HUES6 (cell line): ENCODE measurements at regions not wholly inside any gene's neighbourhood (a gene's known extent, or its start where the extent isn't known, plus 50 kb on each side); places are given as distances from the start of the nearest gene placed in this dataset.
"Not testable (repeated sequence)": the region's sequence is repeated elsewhere in the genome, so short reads cannot be mapped to it uniquely, and the experiment has no call there.

Experiments
- H3K27ac ChIP-seq: 2 replicates; pipeline ENCODE4 v1.7.0; 2013; ENCODE audit warnings: low read depth, mild to moderate bottlenecking, low read length, inconsistent platforms
- H3K27me3 ChIP-seq: 2 replicates; pipeline ENCODE4 v1.6.1; 2013; ENCODE audit warnings: low read length; ENCODE audit not compliant: control insufficient read depth, insufficient read depth
- H3K36me3 ChIP-seq: 2 replicates; pipeline ENCODE4 v1.6.1; 2013; ENCODE audit warnings: low read length; ENCODE audit not compliant: control insufficient read depth, insufficient read depth
- H3K4me1 ChIP-seq: 2 replicates; pipeline ENCODE4 v1.6.1; 2013; ENCODE audit warnings: low read length; ENCODE audit not compliant: control insufficient read depth, insufficient read depth
- H3K4me3 ChIP-seq: 2 replicates; pipeline ENCODE4 v1.5.1; 2013; ENCODE audit warnings: low read depth, low read length
- H3K9ac ChIP-seq: one replicate; pipeline ENCODE4 v1.6.1; 2013; ENCODE audit warnings: mild to moderate bottlenecking, low read length
- H3K9me3 ChIP-seq: 2 replicates; pipeline ENCODE4 v1.6.1; 2013; ENCODE audit warnings: low read depth, low read length; ENCODE audit not compliant: control insufficient read depth, insufficient read depth

DNA sequence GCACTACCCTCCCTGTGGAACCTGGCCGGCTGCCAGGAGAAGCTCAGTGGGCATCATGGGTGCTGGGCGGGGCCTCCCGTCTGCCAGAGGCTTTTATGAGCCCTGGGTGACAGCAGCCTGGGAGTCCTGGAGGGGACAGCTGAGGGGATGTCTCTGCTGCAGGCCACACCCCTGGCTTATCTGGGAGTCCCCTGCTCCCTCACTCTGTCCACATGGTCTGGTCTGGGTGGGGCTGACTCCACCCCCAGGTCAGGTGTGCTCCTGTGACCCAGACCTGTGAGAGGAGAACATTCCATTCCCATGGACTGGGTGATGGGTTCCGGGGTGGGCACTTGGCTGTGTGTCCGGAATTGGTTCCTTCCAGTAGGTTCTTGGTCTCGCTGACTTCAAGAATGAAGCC is 369.3 kb upstream of the SFSWAP start:
- not testable (repeated sequence) for H3K9me3 ChIP-seq, H3K4me3 ChIP-seq, H3K9ac ChIP-seq, H3K27me3 ChIP-seq, H3K27ac ChIP-seq, H3K4me1 ChIP-seq, H3K36me3 ChIP-seq

DNA sequence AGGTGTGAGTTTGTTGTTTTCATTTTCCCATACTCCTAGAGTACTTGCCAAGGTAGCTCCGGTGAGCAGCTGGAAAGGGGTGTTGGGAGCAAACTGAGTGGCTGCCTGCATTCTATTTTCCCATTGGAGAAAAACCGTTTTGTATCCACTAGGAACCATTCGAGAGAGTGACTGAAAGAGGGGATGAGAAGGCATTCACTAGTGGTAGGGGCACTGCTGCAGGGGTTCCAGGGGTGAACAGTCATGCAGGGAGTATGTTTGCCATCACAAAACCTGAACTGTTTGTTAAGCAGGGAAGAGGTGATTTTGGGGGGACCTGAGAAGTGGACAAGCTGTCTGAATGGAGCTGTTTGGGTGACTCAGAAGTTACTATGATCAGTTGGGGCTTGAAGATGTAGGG is 367.5 kb upstream of the SFSWAP start:
- not testable (repeated sequence) for H3K9ac ChIP-seq, H3K36me3 ChIP-seq, H3K27me3 ChIP-seq, H3K9me3 ChIP-seq, H3K4me3 ChIP-seq, H3K27ac ChIP-seq
- H3K4me1 ChIP-seq, result peaks cover 16% of the 10 kb centered on the region

DNA sequence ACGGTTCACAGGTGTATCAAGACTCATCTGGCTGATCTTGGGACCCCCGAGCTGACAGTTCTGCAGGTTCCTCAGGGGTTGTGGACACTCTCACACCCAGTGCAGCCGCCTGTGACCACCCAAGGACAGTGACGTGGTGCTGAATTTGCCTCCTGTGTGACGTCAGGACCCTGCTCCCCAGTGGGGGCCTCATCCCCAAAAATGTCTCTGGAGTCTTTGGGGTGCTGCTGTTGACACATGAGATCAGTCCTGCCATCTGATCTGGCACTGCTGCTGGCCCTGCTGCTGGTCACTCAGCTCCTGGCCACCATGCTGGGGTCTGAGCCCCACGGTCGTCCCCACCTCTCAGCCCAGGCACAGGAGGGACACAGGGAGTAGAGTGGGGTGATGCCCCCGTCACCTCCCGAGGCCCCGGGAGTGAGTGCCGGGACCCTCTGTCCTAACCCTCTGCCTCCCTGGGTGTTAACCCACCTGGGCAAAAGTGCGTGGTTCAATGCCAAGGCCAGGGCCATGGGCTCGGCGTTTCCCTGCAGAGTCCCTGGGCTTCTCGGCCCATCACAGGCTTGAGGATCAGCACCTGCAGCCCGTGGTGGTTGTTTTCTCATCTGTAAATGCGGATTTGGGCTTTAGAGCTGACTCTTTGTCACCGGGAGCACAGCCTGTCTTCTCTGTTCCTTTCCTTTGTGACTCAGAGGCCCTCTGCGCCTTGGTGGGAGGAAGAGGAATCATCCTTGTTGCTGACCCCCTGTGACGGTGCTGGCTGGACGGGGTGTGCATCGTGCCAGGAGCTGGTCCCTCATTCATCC is 366.0 kb upstream of the SFSWAP start:
- not testable (repeated sequence) for H3K9me3 ChIP-seq, H3K27ac ChIP-seq, H3K27me3 ChIP-seq, H3K4me3 ChIP-seq, H3K9ac ChIP-seq, H3K36me3 ChIP-seq
- peaks cover 19% of the 10 kb centered on the region for H3K4me1 ChIP-seq

DNA sequence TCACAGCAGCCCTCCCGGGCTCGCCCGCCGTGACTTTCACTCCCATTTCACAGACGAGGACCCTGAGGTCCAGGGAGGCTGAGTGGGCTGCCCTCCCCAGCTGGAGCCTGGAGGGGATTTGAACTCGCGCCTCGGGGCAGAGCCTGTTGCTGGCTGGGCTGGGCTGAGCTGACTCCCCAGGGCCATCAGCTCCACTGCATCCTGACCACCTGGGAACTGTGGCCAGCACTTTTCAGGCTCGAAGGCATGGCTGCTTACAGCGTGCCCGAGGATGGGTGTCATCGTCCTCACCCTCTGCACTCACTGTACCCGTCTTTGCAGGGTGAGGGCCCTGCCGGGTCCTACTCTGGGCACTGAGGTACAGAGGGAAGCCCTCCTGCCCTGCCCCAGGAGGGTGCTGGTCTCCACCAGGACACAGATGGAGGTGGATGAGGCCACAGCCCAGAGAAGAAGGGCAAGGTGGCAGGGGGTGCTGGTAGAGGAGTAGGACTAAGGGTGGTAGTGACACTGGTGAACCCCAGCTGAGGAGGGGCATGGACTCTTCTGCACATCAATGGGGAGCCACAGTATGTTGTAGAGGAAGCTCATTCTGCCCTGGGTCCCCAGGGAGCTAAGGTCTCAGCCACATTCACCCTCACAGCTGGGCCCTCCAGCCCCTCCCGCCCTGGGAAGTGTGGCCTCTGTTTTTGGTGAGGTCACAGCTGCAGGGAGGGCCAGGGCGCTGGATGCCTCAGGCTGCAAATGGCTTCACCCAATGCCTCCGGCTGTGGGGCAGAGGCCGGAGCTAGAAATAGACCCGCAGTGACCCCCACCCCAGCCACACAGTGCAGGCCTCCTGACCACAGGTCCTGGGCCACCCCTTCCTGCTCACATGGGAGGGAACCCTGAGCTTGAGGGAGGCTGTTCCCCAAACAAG is 365.1 kb upstream of the SFSWAP start:
- Histone ChIP-seq H3K4me1 (peaks cover 19% of the 10 kb centered on the region), H3K4me3 (no peak overlapping the region), H3K27ac (no peak overlapping the region), H3K27me3 (no peaks in the 10 kb centered on the region), H3K9ac (no peak overlapping the region), H3K9me3 (no peaks in the 10 kb centered on the region), H3K36me3 (no peaks in the 10 kb centered on the region)

DNA sequence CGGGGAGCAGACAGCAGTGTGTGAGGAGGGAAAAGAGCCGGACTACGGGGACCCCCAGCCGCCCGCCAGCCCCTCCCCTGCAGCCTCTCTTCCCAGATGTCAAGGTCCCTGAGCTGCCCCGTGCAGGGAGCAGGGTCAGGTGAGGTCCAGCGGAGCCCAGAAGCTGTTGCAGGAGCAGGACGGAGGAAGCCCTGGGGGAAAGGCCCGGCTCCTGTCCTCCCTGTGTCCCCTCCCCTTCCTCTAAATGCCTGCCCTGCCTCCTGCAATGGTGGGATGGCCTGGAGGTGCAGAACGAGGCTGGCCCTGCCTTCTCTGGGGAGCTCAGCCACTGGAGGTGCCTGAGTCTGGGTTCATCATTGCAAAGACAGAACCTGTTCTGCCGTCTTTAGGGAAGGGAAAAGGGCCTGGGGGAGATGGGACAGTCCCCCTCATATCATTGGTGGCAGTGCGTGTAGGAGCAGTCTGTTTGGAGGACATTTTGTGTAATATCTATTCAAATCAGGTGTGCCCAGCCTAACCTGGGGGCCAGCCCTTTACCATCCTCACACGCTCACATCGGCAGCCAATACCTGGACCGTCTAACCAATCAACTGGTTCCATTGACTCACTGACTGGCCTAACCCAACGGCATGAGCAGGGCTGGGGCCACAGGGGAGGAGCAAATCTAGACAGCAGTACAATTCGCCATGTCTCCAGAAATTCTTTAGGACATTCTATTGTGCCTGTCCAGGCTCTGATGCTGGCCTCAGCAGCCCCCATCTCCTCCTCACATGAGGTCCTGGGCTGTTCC is 364.1 kb upstream of the SFSWAP start:
- Histone ChIP-seq H3K36me3 (no peaks in the 10 kb centered on the region), H3K4me3 (no peak overlapping the region), H3K9ac (no peak overlapping the region), H3K9me3 (no peaks in the 10 kb centered on the region), H3K4me1 (peaks cover 19% of the 10 kb centered on the region), H3K27me3 (no peaks in the 10 kb centered on the region), H3K27ac (no peak overlapping the region)

DNA sequence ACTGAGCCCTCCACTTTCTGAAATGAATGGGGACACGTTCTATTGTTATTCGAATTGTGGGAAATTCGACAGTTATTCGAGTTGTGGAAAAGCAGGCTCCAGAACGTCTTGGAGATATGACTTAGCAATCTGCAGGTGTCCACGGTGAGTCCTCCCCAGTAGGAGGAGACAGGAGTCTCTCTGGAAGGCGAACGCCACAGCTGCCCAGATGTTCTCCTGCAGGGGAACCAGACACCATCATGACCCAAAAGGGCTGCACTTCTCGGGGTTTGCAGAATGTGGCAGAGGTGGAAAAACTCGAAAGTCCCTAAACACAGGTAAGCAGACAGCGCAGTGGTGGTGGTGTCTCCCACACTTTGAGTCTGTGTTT is 363.6 kb upstream of the SFSWAP start:
- no peak overlapping the region for H3K4me3 ChIP-seq
- no peaks in the 10 kb centered on the region for H3K36me3 ChIP-seq
- H3K27ac ChIP-seq, result no peak overlapping the region
- peaks cover 19% of the 10 kb centered on the region for H3K4me1 ChIP-seq
- no peaks in the 10 kb centered on the region for H3K27me3 ChIP-seq
- H3K9ac ChIP-seq, result no peak overlapping the region
- no peaks in the 10 kb centered on the region for H3K9me3 ChIP-seq

DNA sequence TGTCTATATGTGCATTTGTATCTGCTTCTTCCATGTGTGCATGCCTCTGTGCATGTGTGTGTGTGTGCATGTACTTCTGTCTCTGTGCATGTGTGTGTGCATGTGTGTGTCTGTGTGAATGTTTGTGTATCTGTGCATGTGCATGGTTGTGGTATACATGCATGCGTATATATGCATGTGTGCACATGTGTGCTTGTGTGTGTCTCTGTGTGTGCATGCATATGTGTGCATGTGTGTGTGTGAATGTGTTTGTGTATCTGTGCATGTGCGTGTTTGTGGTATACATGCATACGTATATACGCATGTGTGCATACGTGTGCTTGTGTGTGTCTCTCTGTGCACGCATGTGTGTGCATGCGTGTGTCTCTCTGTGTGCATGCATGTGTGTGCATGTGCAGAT is 363.2 kb upstream of the SFSWAP start:
- Histone ChIP-seq H3K4me1 (peaks cover 19% of the 10 kb centered on the region), H3K36me3 (no peaks in the 10 kb centered on the region), H3K4me3 (no peak overlapping the region), H3K9ac (no peak overlapping the region), H3K27me3 (no peaks in the 10 kb centered on the region), H3K27ac (no peak overlapping the region), H3K9me3 (no peaks in the 10 kb centered on the region)

DNA sequence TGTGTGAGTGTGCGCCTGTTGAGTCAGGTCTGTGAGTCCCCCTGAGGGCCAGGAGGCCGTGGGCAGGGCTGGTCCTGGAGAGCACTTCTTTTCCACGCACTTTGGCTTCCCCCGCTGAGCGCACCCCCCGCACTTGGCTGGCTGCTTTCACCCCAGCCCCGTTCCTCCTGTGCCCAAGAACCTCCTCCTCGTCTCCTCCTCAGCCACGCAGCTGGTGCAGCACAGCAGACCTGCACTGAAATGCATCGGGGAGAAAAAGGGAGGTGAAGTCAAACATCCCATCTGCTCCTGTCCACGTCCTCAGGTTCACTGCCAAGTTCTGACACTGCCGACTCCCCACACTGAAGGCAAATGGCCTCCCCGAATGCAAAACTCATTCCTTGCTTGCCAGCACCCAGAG is 362.7 kb upstream of the SFSWAP start:
- Histone ChIP-seq H3K4me3 (no peak overlapping the region), H3K27ac (no peak overlapping the region), H3K4me1 (peaks cover 19% of the 10 kb centered on the region), H3K9me3 (no peaks in the 10 kb centered on the region), H3K36me3 (no peaks in the 10 kb centered on the region), H3K9ac (no peak overlapping the region), H3K27me3 (no peaks in the 10 kb centered on the region)

DNA sequence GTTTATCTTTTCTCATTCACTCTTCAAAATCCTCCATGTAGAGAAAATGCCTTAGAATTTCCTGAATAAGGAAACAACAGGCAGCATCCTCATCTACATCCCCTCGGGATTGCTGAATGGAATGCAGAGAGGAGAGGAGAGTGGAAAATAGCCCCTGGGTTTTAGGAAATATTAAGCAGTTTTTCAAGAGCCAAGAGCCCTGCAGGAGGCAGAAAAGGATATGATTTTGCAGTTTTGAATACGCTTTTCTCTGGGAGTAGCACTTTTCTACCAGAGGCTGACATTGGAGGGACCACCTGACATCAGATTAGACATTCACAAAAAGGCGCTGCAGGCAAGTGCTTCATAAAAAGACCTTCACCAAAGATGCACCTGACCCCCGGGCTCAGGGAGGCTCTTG is 362.2 kb upstream of the SFSWAP start:
- H3K4me1 ChIP-seq, result peaks cover 19% of the 10 kb centered on the region
- no peak overlapping the region for H3K27ac ChIP-seq
- H3K4me3 ChIP-seq, result no peak overlapping the region
- no peaks in the 10 kb centered on the region for H3K9me3 ChIP-seq
- no peak overlapping the region for H3K9ac ChIP-seq
- H3K27me3 ChIP-seq, result no peaks in the 10 kb centered on the region
- H3K36me3 ChIP-seq, result no peaks in the 10 kb centered on the region

DNA sequence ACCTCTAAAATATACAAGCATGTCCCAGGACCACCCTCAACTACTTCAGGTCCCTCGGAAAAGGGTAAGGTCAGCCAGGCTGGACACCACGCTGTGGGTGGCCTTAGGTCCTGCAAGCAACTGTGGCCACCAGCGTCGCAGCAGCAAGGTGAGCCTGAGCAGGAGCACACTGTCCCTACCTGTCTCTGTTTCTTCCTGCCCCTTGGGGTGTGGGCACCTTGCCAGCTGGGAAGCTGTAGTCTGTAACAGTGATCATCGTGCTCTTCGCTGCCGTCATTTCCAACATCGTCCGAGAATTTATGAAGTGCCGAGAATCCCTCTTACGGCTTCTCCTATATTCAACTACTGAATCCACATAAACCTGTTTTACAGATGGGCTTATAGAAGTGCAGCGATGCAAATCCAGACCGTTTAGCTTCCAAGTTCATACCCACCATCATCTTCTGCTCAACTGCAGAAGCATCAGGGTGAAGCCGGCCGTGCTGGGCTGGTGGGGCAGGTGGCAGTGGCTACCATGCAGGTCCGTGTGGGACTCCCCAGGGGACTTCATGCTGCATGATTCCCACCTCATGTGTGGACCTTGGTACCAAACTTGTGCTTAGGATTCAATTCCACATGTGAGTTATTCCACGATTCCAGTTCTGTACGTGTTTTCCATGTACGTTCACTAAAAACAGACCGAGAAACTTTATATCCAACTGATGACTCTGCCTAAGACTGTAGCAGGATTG is 361.3 kb upstream of the SFSWAP start:
- Histone ChIP-seq H3K27ac (no peak overlapping the region), H3K4me3 (no peak overlapping the region), H3K9ac (no peak overlapping the region), H3K4me1 (peaks cover 19% of the 10 kb centered on the region), H3K27me3 (peaks cover 1% of the 10 kb centered on the region; the same call in 1 of the 2 replicates), H3K36me3 (no peaks in the 10 kb centered on the region), H3K9me3 (no peaks in the 10 kb centered on the region)
